Upper lobe of left lung (tissue), 6 donors: ENCODE measurements at regions not wholly inside any gene's neighbourhood (a gene's known extent, or its start where the extent isn't known, plus 50 kb on each side); places are given as distances from the start of the nearest gene placed in this dataset.
"Not testable (repeated sequence)": the region's sequence is repeated elsewhere in the genome, so short reads cannot be mapped to it uniquely, and the experiment has no call there.

Source experiments
- ATAC-seq, 2 donors: fragments of 200-7000 bp; cut with Tn5 transposase; one replicate each; pipeline ENCODE4 v1.9.1; 2022; ENCODE audit warnings: mild to moderate bottlenecking in 2 of 2, moderate library complexity in 2 of 2; ENCODE audit not compliant: low FRiP score in 2 of 2
- DNase-seq, 2 donors: peaks; one replicate each; pipeline ENCODE4 v3.0.0-alpha.2; 2019 to 2020
- H3K27ac ChIP-seq, 4 donors: fragments of 200-600 bp; sonication (generic); one replicate each; pipeline ENCODE4 v1.5.1; 2016 to 2019
- H3K27me3 ChIP-seq, 4 donors: fragments of 200-600 bp; sonication (generic); one replicate each; pipeline ENCODE4 v1.5.1; 2017 to 2019
- H3K36me3 ChIP-seq, 4 donors: fragments of 200-600 bp; sonication (generic); one replicate each; pipeline ENCODE4 v1.5.1; 2016 to 2019
- H3K4me1 ChIP-seq, 4 donors: fragments of 200-600 bp; sonication (generic); one replicate each; pipeline ENCODE4 v1.5.1; 2018 to 2019
- H3K4me3 ChIP-seq, 4 donors: fragments of 200-600 bp; sonication (generic); one replicate each; pipeline ENCODE4 v1.5.1; 2017 to 2019; ENCODE audit warnings: mild to moderate bottlenecking in 2 of 4, moderate library complexity in 1 of 4
- H3K9me3 ChIP-seq, 4 donors: fragments of 200-600 bp; sonication (generic); one replicate each; pipeline ENCODE4 v1.5.1; 2018 to 2019
- EP300 ChIP-seq, 4 donors: sonication (generic); formaldehyde crosslinking; IDR thresholded peaks; one replicate each; pipeline ENCODE4 v1.5.1; 2017; ENCODE audit warnings: antibody characterized with exemption in 4 of 4, control low read depth in 2 of 4
- POLR2A ChIP-seq, 4 donors: fragments of 450-650 bp; IDR thresholded peaks; one replicate each; pipeline ENCODE4 v1.5.1; 2016 to 2017; ENCODE audit warnings: antibody characterized with exemption in 4 of 4, mild to moderate bottlenecking in 2 of 4
- POLR2AphosphoS5 ChIP-seq, 2 donors: sonication (generic); formaldehyde crosslinking; IDR thresholded peaks; one replicate each; pipeline ENCODE4 v1.5.1; 2017; ENCODE audit warnings: antibody characterized with exemption in 2 of 2
- WGBS, 2 donors: methylation state at CpG; one replicate each; pipeline ENCODE4 v1.1.5; 2017 to 2018; 5-methylcytosine and 5-hydroxymethylcytosine counted together
- TF ChIP-seq, protein P1 (sequence below), 6 experiments: fragments of 450-650 bp in 4 of 6; fragments of 200-600 bp in 2 of 6; sonication (generic) in 2 of 6; IDR thresholded peaks; one replicate each; pipeline ENCODE4 v1.5.1; 2016 to 2019; ENCODE audit warnings: antibody characterized with exemption in 6 of 6
- donor health status: DM: no; HTN: no; CAD: no; lungs with moderate emphysema.
- donor health status: DM: no; HTN: yes; CAD: no; lungs with severe emphysema.

DNA sequence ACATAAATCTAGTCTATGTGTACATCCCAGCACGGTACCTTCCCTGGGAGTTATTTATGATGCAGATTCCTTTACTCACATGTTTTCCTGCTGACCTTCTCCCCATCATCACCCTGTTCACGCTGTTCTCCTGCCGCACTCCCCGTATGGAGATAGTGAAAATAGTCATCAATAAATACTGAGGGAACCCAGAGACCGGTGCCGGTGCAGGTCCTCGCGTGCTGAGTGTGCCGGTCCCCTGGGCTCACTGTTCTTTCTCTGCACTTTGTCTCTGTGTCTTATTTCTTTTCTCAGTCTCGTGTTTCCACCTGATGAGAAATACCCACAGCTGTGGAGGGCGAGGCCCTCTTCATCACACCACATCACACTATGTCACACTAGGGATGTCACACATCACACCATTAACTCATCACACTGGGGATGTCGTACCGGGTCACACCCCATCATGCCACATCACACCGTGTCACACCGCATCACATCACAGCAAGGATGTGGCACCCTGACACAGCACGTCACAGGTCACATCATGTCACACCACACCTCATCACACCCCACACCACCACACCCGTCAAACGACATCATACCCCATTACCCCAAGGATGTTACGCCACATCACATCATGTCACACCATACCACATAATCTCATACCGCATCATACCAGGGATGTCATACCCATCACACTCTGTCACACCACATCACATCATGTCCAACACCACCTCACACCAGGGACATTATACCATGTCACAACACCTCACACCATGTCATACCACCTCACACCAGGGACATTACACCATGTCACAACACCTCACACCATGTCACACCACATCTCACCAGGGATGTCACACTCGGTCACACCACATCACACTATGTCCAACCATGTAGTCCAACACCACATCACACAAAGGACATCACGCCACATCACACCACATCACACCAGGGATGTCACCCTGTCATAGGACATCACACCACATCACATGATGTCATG is 207.0 kb downstream of the TMEM121 start:
- Histone ChIP-seq H3K4me3 (no peak overlapping the region), H3K27me3 (no peaks in the 10 kb centered on the region), H3K36me3 (no peaks in the 10 kb centered on the region), H3K27ac (no peak overlapping the region), H3K4me1 (no peaks in the 10 kb centered on the region), H3K9me3 (no peaks in the 10 kb centered on the region)
- ATAC-seq (peak in 1 of 2 donors; percentile 20), DNase-seq (no peak)
- TF ChIP-seq POLR2A (IDR thresholded peaks at IDR 0.05) (no peak), POLR2AphosphoS5 (IDR thresholded peaks at IDR 0.05) (no peak), EP300 (IDR thresholded peaks at IDR 0.05) (no peak)
- TF ChIP-seq, protein P1, sequence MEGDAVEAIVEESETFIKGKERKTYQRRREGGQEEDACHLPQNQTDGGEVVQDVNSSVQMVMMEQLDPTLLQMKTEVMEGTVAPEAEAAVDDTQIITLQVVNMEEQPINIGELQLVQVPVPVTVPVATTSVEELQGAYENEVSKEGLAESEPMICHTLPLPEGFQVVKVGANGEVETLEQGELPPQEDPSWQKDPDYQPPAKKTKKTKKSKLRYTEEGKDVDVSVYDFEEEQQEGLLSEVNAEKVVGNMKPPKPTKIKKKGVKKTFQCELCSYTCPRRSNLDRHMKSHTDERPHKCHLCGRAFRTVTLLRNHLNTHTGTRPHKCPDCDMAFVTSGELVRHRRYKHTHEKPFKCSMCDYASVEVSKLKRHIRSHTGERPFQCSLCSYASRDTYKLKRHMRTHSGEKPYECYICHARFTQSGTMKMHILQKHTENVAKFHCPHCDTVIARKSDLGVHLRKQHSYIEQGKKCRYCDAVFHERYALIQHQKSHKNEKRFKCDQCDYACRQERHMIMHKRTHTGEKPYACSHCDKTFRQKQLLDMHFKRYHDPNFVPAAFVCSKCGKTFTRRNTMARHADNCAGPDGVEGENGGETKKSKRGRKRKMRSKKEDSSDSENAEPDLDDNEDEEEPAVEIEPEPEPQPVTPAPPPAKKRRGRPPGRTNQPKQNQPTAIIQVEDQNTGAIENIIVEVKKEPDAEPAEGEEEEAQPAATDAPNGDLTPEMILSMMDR (IDR thresholded peaks at IDR 0.05), result no peak
- 88% methylated on average over 22 of the region's 22 CpGs for WGBS, 2 donors

DNA sequence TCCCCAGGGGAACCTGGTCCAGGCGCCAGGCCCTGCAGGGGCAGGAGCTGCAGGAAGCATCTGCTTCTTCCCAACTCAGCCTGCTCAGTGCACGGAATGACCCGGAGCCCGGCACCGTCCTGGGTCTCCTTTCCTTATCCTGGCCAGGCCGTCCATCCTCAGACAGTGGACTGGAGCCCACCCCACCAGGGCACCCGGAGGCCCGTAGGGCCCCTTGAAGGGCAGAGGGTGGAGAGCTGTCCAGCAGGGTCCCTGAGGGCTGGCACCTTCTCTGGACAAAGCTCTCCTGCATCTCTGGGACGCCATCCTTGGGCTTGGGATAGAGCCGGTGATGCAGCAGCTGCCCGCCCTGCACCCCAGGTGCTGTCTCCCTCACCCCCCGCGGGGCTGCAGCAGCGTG is 207.9 kb downstream of the TMEM121 start:
- H3K9me3 ChIP-seq, H3K36me3 ChIP-seq, H3K27ac ChIP-seq, H3K4me1 ChIP-seq, H3K27me3 ChIP-seq, DNase-seq, H3K4me3 ChIP-seq: not testable (repeated sequence)
- ATAC-seq, result peak; percentile 48 to 55
- 86% methylated on average over 6 of the region's 14 CpGs; no CpG with 5 or more reads in 1 of the 2 donors for WGBS, 2 donors

DNA sequence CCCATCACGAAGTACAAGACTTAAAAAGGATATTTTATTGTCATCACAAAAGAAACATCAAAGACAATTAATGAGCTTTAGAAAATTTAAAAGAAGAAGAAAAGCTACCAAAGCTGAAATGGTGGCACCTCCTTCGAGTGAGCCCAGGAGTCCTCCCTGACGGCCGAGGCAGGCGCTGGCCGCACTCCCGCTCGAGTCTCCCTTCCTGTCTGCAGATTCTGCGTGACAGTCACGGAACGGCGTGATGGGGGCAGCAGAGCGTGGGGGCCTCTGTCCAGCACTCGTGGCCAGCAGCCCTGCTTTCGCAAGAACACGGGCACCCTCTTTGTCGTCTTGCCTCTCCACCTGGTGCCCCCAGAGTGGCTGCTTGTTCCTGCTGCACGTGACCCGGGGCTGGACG is 209.9 kb downstream of the TMEM121 start:
- peak in 1 of 2 donors; percentile 70 for DNase-seq
- H3K36me3 ChIP-seq, H3K27ac ChIP-seq, ATAC-seq, H3K9me3 ChIP-seq, H3K27me3 ChIP-seq, H3K4me3 ChIP-seq, H3K4me1 ChIP-seq: not testable (repeated sequence)
- no CpG with 5 or more reads among the region's 20 CpGs for WGBS, 2 donors

DNA sequence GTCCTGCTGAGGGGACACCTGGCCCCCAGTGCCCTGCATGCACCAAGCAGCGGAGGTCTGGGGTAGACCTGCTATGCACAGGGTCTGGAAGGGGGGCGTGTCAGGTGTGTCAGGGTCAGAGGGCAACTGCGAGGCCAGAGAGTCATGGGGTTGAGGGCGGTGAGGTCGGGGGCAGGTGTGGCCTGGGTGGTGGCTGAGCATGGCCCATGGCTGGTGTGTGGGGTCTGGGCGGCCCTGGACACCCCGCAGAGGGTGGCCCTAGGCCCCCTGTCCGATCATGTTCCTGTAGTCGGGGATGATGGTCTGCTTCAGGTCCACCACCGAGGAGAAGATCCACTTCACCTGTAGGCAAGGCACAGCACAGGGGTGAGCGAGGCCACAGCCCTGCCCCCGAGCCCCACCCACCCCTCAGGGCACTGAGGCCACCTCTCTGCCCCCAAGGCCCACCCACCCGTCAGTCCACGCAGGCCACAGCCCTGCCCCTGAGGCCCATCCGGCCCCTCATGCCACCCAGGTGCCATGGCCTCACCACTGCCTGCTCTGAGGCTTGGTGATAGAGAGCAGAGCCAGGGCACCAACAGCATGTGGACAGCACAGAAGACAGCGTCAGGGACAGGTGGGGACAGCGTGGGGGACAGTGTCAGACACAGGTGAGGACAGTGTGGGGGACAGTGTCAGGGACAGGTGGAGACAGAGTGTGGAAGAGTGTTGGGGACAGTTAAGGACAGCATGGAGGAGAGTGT is 211.3 kb downstream of the TMEM121 start:
- Histone ChIP-seq H3K27ac (no peak overlapping the region), H3K36me3 (no peaks in the 10 kb centered on the region), H3K4me1 (no peaks in the 10 kb centered on the region), H3K9me3 (no peaks in the 10 kb centered on the region), H3K4me3 (no peak overlapping the region), H3K27me3 (no peaks in the 10 kb centered on the region)
- TF ChIP-seq POLR2AphosphoS5 (IDR thresholded peaks at IDR 0.05), result no peak
- TF ChIP-seq, protein P1 (IDR thresholded peaks at IDR 0.05), result no peak
- TF ChIP-seq POLR2A (IDR thresholded peaks at IDR 0.05), result no peak
- TF ChIP-seq EP300 (IDR thresholded peaks at IDR 0.05), result no peak
- WGBS, 2 donors, result 76 to 85% methylated on average over 10 to 11 of the region's 17 CpGs
- ATAC-seq, result peak; percentile 29 to 47
- DNase-seq, result peak in 1 of 2 donors; percentile 74

DNA sequence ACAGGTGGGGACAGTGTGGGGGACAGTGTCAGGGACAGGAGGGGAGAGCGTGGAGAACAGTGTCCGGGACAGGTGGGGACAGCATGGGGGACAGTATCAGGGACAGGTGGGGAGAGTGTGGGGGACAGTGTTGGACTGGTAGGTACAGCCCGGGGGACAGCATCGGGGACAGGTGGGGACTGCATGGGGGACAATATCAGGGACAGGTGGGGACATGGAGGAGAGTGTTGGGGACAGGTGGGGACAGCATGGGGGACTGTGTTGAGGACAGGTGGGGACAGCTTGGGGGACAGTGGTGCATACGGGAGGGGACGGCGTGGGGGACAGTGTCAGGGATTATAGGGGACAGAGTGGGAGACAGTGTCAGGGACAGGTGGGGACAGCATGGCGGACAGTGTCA is 212.3 kb downstream of the TMEM121 start:
- TF ChIP-seq POLR2A (IDR thresholded peaks at IDR 0.05) (no peak), POLR2AphosphoS5 (IDR thresholded peaks at IDR 0.05) (no peak), EP300 (IDR thresholded peaks at IDR 0.05) (no peak)
- TF ChIP-seq, protein P1 (IDR thresholded peaks at IDR 0.05), result no peak
- DNase-seq (no peak), ATAC-seq (peak in 1 of 2 donors; percentile 66)
- Histone ChIP-seq H3K4me1 (no peaks in the 10 kb centered on the region), H3K4me3 (no peak overlapping the region), H3K27ac (no peak overlapping the region), H3K27me3 (no peaks in the 10 kb centered on the region), H3K36me3 (no peaks in the 10 kb centered on the region), H3K9me3 (no peaks in the 10 kb centered on the region)
- whole genome bisulfite sequencing, 2 donors, result 88 to 90% methylated on average over 8 of the region's 8 CpGs
